H4 (cell line): ENCODE measurements at regions not wholly inside any gene's neighbourhood (a gene's known extent, or its start where the extent isn't known, plus 50 kb on each side); places are given as distances from the start of the nearest gene placed in this dataset.
"Not testable (repeated sequence)": the region's sequence is repeated elsewhere in the genome, so short reads cannot be mapped to it uniquely, and the experiment has no call there.

Source experiments
- DNase-seq: peaks from one replicate; pipeline ENCODE4 v3.0.0-alpha.2; 2015; ENCODE audit warnings: low spot score

GRCh38 chr4:7141151-7141834, 51.0 kb upstream of the SORCS2 start:
- DNase-seq: no peak

GRCh38 chr4:7140692-7141069, 51.7 kb upstream of the SORCS2 start:
- no peak for DNase-seq

GRCh38 chr4:7140062-7140691, 52.2 kb upstream of the SORCS2 start:
- no peak for DNase-seq

- DNase-seq: no peak
Observed at GRCh38 chr4:7139167-7139982, 53.0 kb upstream of the SORCS2 start.

- no peak for DNase-seq
Observed at GRCh38 chr4:7138223-7139166, 53.8 kb upstream of the SORCS2 start.

GRCh38 chr4:7137326-7138200, 54.8 kb upstream of the SORCS2 start:
- DNase-seq: no peak

- no peak for DNase-seq
Observed at GRCh38 chr4:7136351-7136750, 56.0 kb upstream of the SORCS2 start.

GRCh38 chr4:7135389-7135746, 57.0 kb upstream of the SORCS2 start:
- no peak for DNase-seq

- peak; percentile 49 for DNase-seq
Observed at GRCh38 chr4:7134737-7135388, 57.5 kb upstream of the SORCS2 start.

- DNase-seq: not testable (repeated sequence)
Observed at GRCh38 chr4:7133818-7134650, 58.3 kb upstream of the SORCS2 start.

GRCh38 chr4:7132730-7133582, 59.4 kb upstream of the SORCS2 start:
- DNase-seq: no peak

- no peak for DNase-seq
Observed at GRCh38 chr4:7132249-7132648, 60.1 kb upstream of the SORCS2 start.

- no peak for DNase-seq
Observed at GRCh38 chr4:7131498-7132031, 60.8 kb upstream of the SORCS2 start.

- no peak for DNase-seq
Observed at GRCh38 chr4:7130621-7131211, 61.6 kb upstream of the SORCS2 start.

- DNase-seq: no peak
Observed at GRCh38 chr4:7129871-7130620, 62.2 kb upstream of the GRPEL1 start.

- no peak for DNase-seq
Observed at GRCh38 chr4:7128644-7129043, 60.8 kb upstream of the GRPEL1 start.

GRCh38 chr4:7128234-7128633, 60.4 kb upstream of the GRPEL1 start:
- DNase-seq: no peak
